ENCODE measurements at regions not wholly inside any gene's neighbourhood (a gene's known extent, or its start where the extent isn't known, plus 50 kb on each side); places are given as distances from the start of the nearest gene placed in this dataset.

- TF ChIP-seq CTCF (conservative IDR thresholded peaks at IDR 0.05; ENCODE audit: low read depth, low read length) = no peak
- TF ChIP-seq EZH2 (IDR thresholded peaks at IDR 0.05; ENCODE audit: borderline replicate concordance, low read depth, low read length, poor library complexity, severe bottlenecking) = no peak
These were observed 186.4 kb upstream of the COL3A1 start for GRCh38 chr2:188787658-188788240.

Measured in A673 (cell line).